Activated gamma-delta T cell treated with anti-CD3 and anti-CD28 coated beads, Interleukin-2, amount 50 U/mL, for 16 hours (primary cell): ENCODE measurements at regions not wholly inside any gene's neighbourhood (a gene's known extent, or its start where the extent isn't known, plus 50 kb on each side); places are given as distances from the start of the nearest gene placed in this dataset.
"Not testable (repeated sequence)": the region's sequence is repeated elsewhere in the genome, so short reads cannot be mapped to it uniquely, and the experiment has no call there.

Experiments
- DNase-seq: peaks from one replicate; pipeline ENCODE4 v3.0.0-alpha.2; 2020; ENCODE audit warnings: low read depth

DNA sequence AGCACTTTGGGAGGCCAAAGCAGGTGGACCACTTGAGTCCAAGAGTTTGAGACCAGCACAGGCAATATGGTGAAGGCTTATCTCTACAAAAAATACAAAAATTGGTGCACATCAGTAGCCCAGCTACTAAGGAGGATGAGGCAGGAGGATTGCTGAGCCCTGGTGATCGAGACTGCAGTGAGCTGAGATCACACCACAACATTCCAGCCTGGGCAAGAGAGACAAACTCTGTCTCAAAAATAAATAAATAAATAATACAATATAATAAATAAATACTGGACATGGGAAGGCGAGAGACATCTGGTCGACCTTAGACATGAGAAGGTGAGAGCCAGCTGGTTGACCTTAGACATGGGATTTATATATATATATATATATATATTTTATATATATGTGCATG lies 119.8 kb upstream of the SLC38A4 start:
- no peak for DNase-seq

DNA sequence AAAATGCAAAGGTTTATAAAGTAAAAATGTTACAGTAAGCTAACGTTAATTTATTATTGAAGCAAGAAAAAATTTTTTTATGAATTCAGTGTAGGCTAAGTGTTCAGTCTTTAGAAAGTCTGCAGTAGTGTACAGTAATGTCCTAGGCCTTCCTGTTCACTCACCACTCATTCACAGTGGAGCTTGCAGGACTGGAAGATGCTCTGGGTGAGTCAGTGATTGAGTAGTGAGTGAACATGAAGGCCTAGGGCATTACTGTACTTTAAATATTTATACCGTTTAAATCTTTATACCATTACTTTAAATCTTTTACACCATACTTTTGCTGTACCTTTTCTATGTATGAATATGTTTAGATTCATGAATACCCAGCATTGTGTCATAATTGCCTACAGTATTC lies 120.3 kb upstream of the SLC38A4 start:
- no peak for DNase-seq

DNA sequence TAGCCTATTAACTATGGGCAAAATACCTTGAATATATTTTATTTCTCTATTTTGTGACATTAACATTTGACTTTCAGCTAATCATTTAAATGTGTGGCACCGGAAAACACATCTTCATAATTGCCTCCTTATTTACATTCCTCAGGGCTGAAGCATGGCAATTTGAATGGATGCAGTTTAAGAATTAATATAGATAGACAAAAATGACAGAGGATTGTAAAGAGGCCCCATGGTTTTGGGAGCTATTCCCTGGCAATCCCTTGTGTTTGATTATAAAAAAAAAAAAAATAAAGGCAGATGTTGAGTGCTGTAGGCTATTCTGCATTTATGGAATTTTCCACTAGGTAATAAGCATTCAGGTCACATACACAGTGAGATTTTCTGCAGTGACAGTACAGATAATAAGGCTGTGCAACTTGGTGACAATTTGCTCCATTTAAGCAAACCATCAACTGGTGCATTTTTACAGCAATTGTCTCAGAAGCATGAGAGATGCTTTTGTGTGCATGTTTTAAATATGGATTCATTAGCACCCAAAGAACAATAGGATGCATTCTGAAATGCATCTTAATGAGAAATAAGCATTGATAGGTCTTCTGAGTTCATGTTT lies 123.2 kb upstream of the SLC38A4 start:
- no peak for DNase-seq

DNA sequence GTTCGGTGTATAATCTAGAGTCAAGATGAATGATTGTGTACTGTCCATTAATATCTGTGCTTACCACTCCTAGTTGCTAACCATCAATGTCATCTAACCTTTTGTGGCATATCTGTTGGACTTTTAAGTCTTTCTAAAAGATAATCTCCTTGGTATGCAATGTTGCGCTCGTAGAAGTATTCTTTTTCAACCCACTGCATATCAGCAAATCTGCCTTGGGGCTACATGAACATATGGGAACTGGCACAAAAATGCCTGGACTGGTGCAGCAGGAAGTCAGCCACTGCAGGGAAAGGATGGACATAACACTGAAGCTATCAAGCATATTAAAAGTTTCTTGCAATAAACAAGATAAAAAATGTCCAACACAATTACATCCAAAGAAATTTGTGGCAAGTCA lies 124.3 kb upstream of the SLC38A4 start:
- DNase-seq = no peak

DNA sequence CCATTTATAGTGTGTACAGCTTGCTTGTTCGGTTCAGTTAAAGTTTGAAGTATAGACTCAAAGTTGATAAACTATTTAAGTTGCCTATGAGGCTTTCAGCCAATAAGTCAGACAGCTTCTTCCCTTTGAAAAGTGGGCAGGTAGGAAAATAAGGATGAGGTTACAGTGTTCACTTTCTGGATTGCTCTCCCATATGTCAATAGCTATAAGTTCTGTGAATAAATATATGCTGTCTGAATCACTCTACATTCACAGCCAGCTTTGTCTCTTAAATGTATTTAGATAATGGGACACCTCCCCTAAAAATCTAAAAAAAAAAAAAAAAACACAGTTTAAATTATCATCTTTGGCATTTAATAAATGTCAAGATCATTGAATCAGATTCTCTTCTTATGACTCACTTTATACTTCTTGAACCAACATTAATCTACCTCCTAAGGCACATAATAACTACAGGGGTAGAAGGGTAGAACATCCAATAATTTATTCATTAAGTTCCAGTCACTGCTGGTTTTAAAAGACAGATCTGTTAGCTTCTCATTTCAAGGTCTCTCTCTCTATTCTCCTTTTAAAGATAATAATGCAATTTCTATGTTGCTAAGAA lies 126.4 kb upstream of the PCED1B start:
- no peak for DNase-seq

DNA sequence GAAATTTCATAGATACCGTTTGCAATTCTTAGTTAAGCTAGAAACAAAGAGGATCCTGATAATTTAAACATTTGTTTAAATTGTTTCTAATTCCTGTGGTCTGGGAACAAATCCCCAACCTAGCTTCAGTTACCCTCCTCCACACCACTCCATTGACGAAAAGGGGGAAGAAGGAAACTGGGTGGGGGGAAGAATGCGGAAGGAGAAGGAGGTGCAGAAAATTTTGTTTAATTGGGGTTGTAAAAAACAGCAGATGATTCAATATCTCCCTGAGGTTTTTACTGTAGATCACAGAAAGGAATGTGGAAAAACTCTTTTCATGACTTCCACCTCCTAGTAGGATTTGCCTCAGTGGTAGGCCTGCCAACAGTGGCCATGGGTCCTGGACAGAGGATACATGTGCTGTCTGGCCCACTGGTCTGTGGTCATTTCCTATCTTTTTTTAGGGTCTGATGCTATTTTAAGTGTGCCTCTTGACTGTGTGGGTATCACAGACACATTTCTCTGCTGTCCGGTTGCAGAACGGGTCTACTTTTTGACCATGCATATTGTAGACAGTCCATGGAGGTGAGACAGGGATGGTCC lies 122.9 kb upstream of the PCED1B start:
- no peak for DNase-seq

DNA sequence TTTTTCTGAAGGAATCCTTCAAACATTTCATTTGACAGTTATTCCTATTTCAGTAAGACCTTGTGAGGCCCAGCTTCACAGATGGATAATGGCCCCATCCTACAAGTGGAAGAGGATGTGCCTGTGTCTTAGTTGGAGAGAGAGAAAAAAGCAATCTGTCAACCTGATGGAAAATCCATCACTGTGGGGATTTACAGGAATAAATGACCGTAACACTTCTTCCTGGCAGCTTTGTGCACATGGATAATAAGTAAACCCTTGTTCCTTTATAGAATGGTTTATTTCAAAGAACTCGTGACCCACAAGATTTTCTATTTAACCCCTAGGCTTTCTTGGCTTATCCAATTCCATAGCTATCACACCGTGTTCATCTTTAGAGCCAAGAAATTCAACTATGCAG lies 121.4 kb upstream of the PCED1B start:
- no peak for DNase-seq

DNA sequence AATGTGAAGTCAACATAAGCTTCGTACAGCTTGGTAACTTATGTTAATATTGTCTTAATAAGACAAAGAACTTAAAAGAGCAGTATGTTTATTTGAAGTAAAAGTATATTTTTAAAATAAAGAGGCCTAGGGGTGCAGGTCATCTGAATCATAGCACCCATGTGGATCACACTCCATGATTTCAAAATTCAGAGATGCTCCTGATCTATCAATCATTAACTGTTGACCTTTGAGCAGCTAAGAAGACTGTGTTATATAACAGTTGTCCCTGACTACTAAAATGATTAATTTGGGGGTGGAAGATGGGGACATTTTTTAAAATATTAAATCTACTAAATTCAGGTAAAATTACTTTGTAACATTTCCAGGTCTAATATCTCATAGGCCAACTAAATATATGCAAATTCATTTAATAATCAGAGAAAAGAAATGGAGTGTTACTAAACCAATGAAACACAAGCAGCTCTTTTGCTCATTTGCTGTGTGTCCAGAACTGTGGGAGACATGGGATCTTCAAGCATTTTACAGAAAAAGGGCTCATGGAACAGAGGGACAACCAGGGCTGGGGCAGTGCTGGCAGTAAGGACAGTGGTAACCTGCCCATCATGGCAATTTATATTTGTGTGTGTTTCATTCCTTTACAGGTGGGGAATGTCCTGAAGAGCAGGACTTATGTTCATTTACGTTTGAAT lies 120.7 kb upstream of the PCED1B start:
- no peak for DNase-seq

DNA sequence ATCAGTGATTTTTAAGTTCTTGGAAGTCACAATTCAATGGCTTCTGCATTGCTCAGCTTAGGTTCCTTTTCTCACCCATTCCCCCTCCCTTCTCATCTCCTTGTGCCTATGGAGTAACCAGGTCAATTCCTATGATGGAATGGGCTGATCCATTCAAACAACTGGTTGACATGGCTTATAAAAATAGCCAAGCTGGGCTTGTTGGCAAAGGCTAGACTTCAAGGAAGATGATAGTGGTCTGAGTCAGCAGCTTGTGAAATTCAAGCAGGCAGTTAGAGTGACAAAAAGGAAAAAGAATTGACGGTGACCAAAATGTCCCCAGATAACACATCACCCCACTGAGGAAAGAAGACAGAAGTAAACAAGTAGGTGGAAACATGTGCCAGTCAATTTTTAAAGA lies 119.9 kb upstream of the PCED1B start:
- no peak for DNase-seq

DNA sequence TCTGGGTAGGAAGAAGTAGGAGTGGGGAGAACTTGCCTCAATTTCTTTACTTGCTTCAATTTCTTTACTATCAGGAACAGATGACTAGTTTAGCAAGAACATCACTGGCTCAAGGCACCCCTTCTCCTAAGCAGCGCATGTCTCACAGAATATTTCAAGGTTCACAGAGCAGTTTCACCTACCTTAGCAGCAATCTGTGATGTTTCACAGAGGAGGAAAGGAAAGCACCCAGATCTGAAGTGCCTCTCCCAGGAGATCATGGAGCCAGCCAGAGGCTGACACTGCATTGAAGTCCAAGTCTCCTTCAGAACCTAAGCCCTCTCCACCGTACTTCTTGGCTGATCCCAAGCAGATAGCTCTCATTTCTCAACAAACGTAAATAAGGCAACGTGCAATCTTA lies 118.7 kb upstream of the PCED1B start:
- no peak for DNase-seq

DNA sequence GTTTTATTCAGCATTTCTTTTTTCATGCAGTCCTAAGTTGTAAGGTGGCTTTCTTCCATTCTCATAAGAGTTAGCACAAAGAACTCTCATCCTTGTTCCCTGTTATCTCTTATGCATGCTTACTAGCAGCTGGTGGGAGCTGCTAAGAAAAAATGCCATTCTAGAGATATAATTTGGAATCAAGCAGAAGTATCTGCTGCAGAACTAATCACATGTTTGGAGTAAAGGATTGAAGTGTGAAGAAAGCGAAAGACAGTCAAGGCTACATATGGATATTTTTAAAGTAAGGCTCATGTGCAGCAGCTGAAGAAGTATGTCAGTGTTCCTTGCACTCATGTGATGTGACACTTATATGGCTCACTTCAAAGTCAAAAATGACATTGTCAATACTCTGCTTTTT lies 116.2 kb upstream of the PCED1B start:
- DNase-seq = no peak

DNA sequence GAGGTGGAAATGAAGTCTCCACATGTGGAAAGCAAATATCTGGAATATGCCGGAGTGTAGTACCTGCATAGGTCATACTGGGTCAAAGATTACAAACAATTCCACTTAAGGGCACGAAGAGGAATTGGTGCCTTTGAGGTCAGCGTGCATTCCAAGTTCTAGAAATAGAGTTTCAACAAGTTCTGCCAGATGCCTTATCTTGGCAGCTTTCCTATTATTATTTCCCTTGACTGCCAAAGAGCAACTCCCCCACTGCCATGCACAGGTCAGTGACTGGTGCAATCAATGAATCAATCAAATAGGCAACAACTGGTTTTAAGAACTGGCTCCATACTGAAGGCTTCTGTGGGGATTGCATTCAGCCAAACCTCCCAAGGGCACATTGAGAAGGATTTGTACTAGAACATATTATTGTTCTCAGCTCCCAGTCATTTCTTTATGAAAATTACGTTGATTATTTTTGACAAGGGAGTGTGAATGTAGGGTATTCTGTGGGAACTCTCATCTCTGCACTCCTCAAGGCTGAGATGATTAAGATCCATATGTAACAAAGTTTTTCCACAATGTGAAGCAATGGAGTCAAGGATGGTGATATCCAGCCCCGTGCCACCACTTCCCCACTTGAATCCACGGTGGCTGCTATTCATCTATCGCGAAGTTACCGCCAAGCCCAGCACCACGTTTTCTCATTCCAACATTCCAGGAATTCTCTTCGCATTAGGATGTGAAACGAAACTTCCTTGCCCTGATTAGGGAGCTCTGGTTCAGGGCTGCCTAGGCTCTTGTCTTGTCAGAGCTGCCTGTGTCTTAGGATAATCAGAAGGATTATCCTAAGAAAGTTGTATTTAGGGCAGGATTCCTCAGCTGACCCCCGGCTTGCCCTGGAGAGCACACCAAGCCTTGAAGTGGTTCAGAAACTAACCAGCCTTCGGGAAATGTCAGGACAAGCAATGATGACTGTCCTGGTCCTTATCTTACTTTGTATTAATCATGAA lies 115.1 kb upstream of the PCED1B start:
- DNase-seq = no peak

DNA sequence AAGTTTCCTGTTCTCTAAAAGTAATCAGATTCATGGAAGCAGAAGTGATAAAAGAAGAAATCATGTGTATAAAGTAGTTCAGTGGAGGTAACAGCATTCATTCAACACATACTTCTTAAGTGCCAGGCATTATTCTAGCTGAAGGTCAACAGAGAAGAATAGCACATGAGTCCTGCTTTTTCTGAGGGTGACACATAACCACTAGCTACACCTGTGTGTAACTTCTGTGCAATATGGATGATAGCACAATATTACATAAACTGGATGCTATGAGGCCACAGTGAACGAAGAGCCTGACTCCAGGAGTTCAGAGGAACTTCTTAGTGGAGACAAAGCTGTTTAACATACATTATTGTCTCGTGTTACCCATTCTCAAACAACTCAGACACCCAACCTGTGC lies 114.3 kb upstream of the PCED1B start:
- DNase-seq = no peak

DNA sequence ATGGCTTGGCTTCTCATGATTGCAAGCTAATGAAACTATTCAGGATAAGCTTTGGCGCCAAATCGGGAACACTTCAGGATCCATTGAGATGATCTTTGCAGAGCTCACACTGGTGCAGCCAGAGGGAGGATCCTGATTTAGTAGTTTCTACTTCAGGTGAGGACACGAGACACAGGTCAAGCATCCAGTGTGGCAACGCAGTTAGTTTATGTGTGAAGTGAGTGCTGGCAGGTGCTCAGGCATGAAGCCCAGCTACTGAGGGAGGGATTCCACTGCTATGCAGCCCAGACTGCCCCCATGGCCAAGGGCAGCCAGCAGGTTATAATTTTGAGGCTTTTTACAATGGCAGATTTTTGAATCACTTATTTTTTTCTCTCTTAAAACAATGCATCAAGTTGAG lies 113.5 kb upstream of the PCED1B start:
- no peak for DNase-seq

DNA sequence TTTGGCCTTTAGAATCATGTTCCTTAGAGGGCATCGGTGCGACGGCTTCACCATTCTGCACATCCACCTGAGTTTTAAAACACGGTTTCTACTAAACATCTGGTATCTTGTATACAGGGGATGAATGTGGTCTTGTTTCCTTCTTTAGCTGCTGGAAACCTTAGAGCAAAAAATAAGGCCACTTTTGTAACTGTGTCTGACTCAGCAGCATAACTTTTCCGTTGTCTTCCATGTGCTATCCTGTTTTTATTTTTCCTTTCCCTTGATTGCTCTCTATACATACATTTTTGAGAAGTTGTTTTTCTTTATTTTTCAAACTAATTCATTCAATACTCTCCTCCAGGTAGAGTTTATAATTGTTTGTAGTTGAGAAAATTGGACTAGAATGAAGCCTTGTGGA lies 108.8 kb upstream of the PCED1B start:
- DNase-seq = no peak

DNA sequence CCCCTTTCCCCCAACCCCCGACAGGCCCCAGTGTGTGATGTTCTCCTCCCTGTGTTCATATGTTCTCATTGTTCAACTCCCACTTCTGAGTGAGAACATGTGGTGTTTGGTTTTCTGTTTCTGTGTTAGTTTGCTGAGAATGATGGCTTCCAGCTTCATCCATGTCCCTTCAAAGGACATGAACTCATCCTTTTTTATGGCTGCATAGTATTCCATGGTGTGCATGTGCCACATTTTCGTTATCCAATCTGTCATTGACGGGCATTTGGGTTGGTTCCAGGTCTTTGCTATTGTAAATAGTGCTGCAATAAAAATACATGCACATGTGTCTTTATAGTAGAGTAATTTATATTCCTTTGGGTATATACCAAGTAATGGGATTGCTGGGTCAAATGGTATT lies 105.5 kb upstream of the PCED1B start:
- not testable (repeated sequence) for DNase-seq

DNA sequence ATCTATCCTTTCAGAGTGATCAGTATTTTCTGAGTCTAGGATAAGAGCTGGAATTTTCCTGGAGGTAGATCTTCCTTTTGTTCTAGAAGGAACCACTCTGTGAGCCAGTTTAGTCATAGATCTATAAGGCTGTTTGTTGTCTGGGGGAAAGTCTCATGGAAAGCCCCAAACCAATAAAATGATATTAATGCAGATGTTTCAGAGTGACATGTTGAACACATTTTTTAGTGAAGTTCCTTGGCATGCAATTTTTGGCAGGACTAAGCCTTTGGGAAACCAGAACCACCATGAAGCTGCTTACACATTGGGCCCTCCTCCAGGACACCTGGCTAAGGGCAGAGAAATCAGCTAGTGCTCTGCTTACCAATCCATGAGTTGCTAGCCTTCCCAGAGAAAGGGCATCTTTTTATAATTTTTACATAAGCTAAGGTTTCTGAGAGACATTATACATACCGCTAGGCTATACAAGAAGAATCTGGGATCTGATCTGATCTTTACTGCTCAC lies 101.5 kb upstream of the PCED1B start:
- DNase-seq = no peak

DNA sequence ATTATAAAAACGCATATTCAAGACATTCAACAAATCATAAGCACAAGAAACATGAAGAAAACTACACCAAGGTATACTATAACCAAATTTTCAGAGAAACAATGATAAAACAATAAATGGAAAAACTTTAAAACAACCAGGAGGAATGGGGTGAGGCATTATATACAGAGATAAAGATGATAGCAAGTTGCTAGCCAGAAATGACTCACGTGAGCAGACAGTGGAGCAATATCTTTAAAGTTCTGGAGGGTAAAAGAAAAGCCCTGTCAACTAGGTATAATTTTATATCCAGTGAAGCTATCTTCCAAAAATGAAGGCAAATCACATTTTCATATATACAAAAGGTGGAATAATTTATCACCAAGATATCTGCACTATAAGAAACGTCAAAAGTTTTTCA lies 97.8 kb upstream of the PCED1B start:
- no peak for DNase-seq

DNA sequence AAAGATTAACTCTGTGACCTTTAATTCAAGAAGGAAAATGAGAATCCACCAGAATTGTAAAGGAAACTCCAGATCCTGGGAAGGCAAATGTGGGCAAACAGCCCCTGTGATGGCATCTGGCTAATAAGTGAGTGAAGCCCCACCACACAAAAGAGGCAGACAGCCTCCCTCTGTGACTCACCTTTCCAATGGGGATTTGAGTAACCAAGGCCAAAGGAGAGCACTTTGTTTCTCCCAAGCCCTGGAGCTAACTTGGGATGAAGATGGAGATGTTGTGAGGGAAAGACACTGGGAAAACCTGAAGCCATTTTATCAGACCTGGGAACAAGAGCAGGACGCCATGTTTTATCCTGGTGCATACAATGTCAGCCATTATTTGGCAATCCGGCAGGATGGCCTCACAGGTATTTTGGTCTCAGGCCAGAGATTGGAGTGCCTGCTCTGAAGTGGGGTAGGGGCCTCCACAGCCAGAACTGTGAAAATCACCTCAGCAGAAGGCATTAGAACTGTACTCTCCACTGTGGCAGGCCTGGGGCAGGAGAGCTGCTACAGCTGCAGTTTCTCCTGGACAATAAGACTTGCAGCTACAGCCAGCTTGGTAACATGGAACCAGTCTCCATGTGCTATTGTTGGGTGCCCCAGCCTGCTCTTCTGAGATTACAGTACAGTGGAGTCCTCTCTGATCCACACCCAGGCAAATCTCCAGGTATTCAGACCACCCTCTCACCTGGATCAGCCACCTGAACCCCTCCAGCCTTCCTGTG lies 96.6 kb upstream of the PCED1B start:
- no peak for DNase-seq

DNA sequence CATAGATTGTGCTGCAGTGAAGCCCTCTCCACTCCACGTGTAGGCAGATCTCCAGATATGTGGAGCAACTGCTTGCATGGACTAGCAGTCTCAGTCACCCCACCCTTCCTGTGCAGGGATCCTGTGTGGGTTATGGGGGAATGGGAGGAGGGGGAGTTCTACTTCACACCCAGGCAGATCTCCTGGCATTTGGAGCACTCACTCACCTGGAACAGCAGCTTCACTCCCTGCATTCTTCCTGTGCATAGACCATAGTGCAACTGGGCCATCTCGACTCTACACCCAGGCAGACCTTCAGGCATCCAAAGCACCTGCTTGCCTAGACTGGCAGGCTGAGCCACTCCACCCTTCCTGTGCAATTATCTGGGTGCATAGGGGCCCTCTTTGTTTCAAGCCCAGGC lies 96.0 kb upstream of the PCED1B start:
- DNase-seq = no peak
